Astrocyte of the cerebellum (primary cell): ENCODE measurements at regions not wholly inside any gene's neighbourhood (a gene's known extent, or its start where the extent isn't known, plus 50 kb on each side); places are given as distances from the start of the nearest gene placed in this dataset.

Experiments
- DNase-seq: peaks from one replicate; pipeline ENCODE4 v3.0.0-alpha.2; 2011; ENCODE audit warnings: low read depth
- H3K4me3 ChIP-seq: 2 replicates; pipeline ENCODE4 v1.5.1; 2011; ENCODE audit warnings: mild to moderate bottlenecking, low read depth, low read length, moderate library complexity
- CTCF ChIP-seq: IDR thresholded peaks from 2 replicates; pipeline ENCODE4 v1.5.1; 2012; ENCODE audit warnings: low read length, low read depth, moderate library complexity, mild to moderate bottlenecking; ENCODE audit errors: missing control alignments
- in situ Hi-C: cut with HindIII; loops from 2 replicates; pipeline ENCODE4 v1.10.0; 2017; ENCODE audit warnings: low sequenced_read_pairs

GRCh38 chrX:97858592-97858991 is 974.9 kb downstream of the RPA4 start:
- in situ Hi-C loops: no loop called here
- TF ChIP-seq CTCF: no peak
- DNase-seq: no peak
- no peak overlapping the region for H3K4me3 ChIP-seq

- no peak for TF ChIP-seq CTCF
- H3K4me3 ChIP-seq: no peak overlapping the region
- peak; percentile 6 for DNase-seq
- in situ Hi-C loops: no loop called here
Measured at GRCh38 chrX:97860226-97860625, 976.5 kb downstream of the RPA4 start.

- TF ChIP-seq CTCF: no peak
- in situ Hi-C loops: no loop called here
- no peak for DNase-seq
- no peak overlapping the region for H3K4me3 ChIP-seq
Measured at GRCh38 chrX:97863261-97863660, 979.6 kb downstream of the RPA4 start.

- TF ChIP-seq CTCF: no peak
- in situ Hi-C loops: no loop called here
- no peak overlapping the region for H3K4me3 ChIP-seq
- DNase-seq: no peak
Measured at GRCh38 chrX:97867266-97867665, 983.6 kb downstream of the RPA4 start.

- H3K4me3 ChIP-seq: no peak overlapping the region
- TF ChIP-seq CTCF: no peak
- DNase-seq: no peak
- in situ Hi-C loops: no loop called here
Measured at GRCh38 chrX:97876697-97877407, 993.1 kb downstream of the RPA4 start.

GRCh38 chrX:97882306-97882705 is 998.6 kb downstream of the RPA4 start:
- in situ Hi-C loops: no loop called here
- no peak for DNase-seq
- no peak overlapping the region for H3K4me3 ChIP-seq
- TF ChIP-seq CTCF: no peak
